ENCODE measurements at regions not wholly inside any gene's neighbourhood (a gene's known extent, or its start where the extent isn't known, plus 50 kb on each side); places are given as distances from the start of the nearest gene placed in this dataset.
"Not testable (repeated sequence)": the region's sequence is repeated elsewhere in the genome, so short reads cannot be mapped to it uniquely, and the experiment has no call there.

DNA sequence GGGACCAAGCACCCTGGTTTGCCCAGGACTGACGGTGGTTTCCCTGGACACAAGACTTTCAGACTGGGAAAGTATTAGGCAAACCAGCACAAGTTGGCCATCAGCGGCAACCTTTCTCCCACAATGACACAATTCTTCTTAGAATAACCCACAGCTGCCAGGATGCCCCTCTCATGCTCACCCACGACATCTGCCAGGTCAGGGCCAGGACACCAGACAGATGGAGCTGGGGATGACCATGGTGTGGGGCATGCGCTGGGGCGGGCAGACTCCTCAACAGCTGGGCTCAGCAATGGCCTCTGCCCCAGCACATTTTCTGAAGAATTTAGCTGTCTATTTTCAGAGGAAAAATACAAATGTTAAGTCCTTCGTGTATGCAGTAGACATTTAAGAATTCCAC, 226.4 kb downstream of the FNDC1 start:
- no peak for DNase-seq

DNA sequence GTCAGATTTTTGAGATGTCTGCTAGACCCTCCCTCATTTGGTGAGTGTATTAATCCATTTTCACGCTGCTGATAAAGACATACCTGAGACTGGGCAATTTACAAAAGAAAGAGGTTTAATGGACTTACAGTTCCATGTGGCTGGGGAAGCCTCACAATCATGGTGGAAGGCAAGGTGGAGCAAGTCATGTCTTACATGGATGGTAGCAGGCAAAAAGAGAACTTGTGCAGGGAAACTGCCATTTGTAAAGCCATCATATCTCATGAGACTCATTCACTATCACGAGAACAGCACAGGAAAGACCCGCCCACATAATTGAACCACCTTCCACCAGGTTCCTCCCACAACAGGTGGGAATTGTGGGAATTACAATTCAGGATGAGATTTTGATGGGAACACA, 223.5 kb downstream of the FNDC1 start:
- DNase-seq: not testable (repeated sequence)

DNA sequence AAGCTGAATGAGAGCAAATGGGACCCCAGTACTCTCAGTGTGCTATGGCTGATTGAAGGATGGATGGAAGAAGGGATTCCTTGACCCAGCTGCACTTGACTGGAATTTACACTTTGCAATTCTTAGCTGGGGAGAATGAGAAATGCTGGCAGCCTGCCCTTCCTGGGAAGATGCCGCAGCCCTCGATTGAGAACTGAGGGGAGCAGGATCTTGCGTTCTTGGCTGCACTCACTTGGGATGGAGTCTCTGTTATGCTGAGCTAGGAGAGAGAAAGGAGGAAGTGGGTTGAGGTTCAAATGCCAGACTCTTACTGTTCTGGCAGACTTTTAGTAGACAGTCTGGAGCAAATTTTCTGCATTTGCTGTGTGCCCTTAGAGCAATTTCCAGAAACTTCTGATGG, 221.2 kb downstream of the FNDC1 start:
- DNase-seq: no peak

GRCh38 chr6:159389695-159390094, 220.5 kb downstream of the FNDC1 start:
- no peak for DNase-seq

DNA sequence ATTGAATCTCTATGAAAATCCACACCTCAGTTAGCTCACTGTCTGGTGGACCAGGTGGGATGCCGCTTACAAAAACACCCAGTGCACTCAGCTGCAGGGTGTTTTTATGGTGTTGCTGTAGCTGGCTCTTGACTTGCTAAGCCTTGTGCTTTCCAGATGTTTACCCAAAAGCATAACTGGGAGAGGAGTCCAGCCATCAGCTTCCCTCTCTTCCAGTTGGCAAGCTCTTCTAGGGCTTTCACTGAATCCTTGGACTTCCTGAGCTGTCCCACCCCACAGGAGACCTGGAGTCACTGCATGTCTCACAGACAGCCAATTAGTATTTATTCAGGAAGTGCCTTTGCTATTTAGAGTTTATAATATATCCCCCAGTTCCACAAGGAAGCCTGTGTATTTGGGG, 210.9 kb downstream of the FNDC1 start:
- DNase-seq: no peak

DNA sequence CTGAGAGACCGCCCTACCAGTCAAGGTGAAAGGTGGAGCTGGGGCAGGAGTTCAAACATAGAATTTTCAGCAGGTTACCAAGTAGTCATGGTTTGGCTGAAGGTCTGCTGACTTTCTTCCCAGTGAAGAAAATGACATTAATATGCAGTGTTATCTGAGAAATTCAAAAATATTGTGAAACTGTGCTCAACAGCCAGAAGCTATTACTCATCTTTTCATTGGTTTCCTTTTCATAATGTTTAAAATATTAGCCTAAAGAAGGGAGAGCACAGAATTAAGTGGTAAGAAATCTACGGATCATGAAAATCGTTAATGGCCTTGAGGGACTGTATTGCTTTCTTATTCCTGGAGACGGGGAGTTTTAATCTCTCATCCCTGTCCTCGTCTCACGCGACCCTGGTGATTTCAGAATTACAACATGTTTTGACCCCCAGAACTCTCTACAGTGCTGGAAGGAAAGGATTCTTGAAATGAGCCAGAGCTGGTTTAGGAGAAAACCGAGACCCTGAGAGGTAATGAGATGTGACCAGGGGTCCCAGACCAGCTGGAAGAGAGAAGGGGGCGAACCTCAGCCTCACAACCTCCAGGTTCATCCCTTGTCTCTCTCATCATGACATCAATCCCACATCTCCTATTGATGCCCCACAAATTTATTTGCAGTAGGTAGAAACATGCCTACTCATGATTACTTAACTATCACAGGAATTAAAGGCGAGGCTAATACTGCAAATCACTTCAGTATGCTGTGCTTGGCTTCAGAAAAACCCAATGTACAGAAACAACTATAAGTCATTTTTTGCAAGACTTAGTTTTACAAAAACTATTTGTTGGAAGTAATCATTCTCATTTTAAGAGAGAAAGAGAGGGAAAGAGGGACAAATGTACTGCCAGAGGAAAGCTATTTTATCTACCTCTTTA, 209.5 kb downstream of the FNDC1 start:
- no peak for DNase-seq

DNA sequence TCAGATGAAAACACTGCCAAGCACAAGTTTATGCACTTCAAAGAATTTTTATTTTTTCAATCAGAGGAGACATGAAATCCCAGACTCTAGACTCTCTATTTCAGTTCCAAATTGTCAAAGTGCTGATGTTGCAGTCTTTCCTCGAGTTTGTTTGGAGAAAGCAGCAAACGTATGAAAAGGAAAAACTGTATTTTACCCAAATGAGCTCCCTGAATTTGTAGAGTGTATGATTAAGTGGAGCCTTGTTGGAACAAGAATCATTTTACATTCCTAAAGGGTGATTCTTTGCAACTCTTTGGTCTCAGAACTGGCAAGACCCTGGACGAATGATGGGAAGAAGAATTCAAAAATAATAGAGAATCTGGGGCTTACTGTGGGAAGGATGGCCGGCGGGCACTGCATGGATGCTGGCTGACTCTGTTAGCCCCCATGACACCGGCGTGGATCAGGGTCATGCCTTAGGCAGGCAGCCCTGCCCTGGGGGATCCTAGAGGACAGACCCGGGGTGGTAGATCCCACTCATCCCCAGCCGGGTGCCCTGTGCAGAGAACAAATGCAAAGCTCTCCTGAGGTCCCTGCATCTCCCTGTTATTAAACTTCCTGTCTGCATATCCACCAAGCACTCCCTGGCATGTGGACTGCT, 207.4 kb downstream of the FNDC1 start:
- no peak for DNase-seq

GRCh38 chr6:159375014-159375413, 205.8 kb downstream of the FNDC1 start:
- no peak for DNase-seq

- DNase-seq: no peak
These were observed 204.5 kb downstream of the FNDC1 start for GRCh38 chr6:159373670-159374069.

- DNase-seq: no peak
These were observed 203.1 kb downstream of the FNDC1 start for GRCh38 chr6:159372333-159372732.

DNA sequence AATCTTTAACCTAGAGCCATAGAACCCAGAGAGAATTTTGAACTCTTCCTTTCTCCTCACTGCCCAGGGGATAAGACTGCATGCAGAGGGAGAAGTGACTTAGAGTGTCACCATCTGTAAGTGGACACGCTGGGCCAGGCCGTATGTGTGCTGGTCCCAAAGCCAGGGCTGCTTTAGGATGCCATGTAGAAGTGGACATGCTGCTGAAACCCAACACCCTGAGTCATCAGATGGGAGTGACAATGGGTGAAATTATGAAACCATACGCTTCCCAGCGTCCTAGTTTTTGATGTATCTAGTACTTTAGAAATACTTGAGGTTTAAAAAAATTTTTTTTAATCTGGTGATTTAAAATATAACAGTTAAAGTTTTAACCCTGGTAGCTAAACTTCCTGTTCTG, 191.1 kb downstream of the FNDC1 start:
- DNase-seq: no peak

GRCh38 chr6:159359581-159360297, 190.5 kb downstream of the FNDC1 start:
- DNase-seq: no peak

GRCh38 chr6:159358562-159358961, 189.4 kb downstream of the FNDC1 start:
- DNase-seq: no peak

GRCh38 chr6:159357211-159357915, 188.2 kb downstream of the FNDC1 start:
- DNase-seq: no peak

DNA sequence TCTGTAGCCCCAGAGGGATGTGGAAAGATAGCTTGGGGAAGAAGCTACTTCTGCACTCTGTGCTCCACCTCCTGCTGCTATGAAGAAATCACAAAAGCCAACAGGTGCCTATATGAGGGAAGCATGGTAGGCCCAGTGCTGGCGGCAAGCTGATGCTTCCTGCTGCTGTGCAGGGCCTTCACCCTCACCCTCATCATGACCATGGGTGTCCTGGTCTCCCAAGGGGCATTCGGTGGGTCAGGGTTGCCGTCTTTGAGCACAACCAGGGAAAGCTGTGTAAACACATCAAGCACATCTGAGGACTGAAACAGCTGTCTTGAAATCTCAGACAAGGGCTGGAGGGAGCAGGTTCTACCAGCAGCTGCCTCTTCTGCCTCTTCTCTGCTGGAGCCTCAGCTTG, 184.0 kb downstream of the FNDC1 start:
- no peak for DNase-seq

DNA sequence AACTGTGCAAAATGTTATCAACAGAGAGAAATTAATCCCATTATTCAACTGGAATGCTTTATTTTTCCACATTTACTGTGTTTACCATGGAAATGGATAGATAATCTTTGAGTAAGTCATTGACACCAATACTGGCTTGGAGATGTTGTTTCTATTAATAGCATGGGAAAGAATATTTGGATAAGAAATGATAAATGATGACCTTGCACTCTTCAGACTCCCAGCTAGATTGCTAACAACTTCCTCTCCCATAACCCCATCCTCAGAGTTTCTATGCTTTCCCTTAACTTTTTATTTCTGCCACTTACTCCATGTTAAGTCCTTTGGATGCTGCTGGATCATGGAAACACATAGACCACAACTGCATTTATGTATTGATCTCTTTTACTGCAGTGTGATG, 182.5 kb downstream of the FNDC1 start:
- DNase-seq: no peak

- DNase-seq: no peak
These were observed 180.7 kb downstream of the FNDC1 start for GRCh38 chr6:159349915-159350314.

DNA sequence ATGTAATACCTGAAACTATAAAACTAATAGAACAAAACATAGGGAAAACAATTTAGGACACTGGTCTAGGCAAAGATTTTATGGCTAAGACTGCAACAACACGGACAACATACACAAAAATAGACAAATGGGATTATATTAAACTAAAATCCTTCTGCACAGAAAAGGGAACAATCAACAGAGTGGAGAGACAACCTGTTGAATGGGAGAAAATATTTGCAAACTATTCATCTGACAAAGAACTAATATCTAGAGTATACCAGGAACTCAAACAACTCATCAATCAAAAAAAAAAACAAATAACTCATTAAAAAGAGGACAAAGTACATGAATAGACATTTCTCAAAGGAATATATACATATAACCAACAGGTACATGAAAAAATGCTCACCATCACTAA, 174.5 kb downstream of the FNDC1 start:
- DNase-seq: no peak

- no peak for DNase-seq
These were observed 172.9 kb downstream of the FNDC1 start for GRCh38 chr6:159342146-159342545.

- no peak for DNase-seq
These were observed 164.9 kb downstream of the FNDC1 start for GRCh38 chr6:159334068-159334467.

DNA sequence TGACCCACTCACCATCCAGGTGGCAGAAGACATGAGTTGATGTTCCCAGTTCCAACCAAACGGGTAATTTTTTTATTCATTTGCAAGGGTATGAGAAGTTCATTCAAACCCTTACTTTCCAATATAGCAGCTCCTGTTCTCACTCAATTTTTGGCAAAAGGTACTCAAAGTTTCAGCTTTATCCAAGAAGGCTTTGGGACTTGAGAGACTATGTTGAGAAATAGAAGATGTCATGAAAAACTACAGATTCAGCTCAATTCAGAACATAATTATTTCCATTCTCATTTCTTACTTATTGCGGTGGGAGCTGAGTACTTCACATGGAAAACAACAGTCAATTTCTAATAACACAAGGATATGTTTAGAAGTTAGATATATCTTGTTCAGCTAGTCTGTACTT, 162.3 kb downstream of the FNDC1 start:
- DNase-seq: no peak

DNA sequence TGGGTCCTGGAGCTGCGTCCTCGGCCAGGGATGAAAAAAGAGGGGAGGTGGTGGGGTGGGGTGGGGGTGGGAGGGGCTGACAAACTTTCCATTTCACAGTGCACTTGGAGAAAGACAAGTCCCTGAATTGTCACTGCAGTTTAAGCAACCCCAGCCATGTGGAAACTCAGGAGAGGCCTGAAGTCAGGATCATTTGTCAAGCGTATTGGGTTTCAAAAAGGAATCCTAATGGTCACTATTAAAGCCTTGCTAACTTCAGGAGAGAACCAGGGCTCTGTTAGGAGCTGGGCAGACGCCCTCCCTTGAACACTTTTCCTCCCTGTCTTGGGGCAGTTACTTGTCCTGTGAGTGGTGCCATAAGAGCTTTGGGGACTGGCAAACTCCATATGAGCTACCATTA, 159.9 kb downstream of the FNDC1 start:
- DNase-seq: no peak

GRCh38 chr6:159328052-159328451, 158.9 kb downstream of the FNDC1 start:
- no peak for DNase-seq

Data from suppressor macrophage treated with lipopolysaccharide for 1 hour (primary cell).